Thoracic aorta (tissue), 2 donors: ENCODE measurements at regions not wholly inside any gene's neighbourhood (a gene's known extent, or its start where the extent isn't known, plus 50 kb on each side); places are given as distances from the start of the nearest gene placed in this dataset.

Experiments
- ATAC-seq: fragments of 150-250 bp; one replicate; pipeline ENCODE4 v1.8.0; 2017; ENCODE audit warnings: low read depth; ENCODE audit not compliant: insufficient number of reproducible peaks, low FRiP score
- DNase-seq: peaks from one replicate; pipeline ENCODE4 v3.0.0-alpha.2; 2020; ENCODE audit warnings: low spot score
- H3K27ac ChIP-seq, 2 donors: fragments of 200-600 bp; sonication (generic); 1 replicate in 1 of 2; 2 replicates in 1 of 2; pipeline ENCODE4 v1.5.1; 2016; ENCODE audit warnings: mild to moderate bottlenecking in 2 of 2, moderate library complexity in 2 of 2
- H3K27me3 ChIP-seq: fragments of 200-600 bp; sonication (generic); replicated peaks from 2 replicates; pipeline ENCODE4 v1.6.0; 2016; ENCODE audit warnings: mild to moderate bottlenecking; ENCODE audit not compliant: insufficient read depth
- H3K36me3 ChIP-seq: fragments of 200-600 bp; sonication (generic); one replicate; pipeline ENCODE4 v1.5.1; 2016
- H3K4me1 ChIP-seq, 2 donors: fragments of 200-600 bp; sonication (generic); 1 replicate in 1 of 2; 2 replicates in 1 of 2; pipeline versions ENCODE4 v1.5.1 to v1.6.0; 2016; ENCODE audit warnings: low read depth in 2 of 2, mild to moderate bottlenecking in 1 of 2; ENCODE audit not compliant: control insufficient read depth in 1 of 2
- H3K4me3 ChIP-seq: fragments of 200-600 bp; sonication (generic); 2 replicates; pipeline ENCODE4 v1.5.1; 2016; ENCODE audit warnings: mild to moderate bottlenecking
- H3K9me3 ChIP-seq: fragments of 200-600 bp; sonication (generic); 2 replicates; pipeline ENCODE4 v1.5.1; 2016
- TF ChIP-seq, protein P1 (sequence below): fragments of 200-600 bp; sonication (generic); IDR thresholded peaks from one replicate; pipeline ENCODE4 v1.5.1; 2019; ENCODE audit warnings: antibody characterized with exemption

DNA sequence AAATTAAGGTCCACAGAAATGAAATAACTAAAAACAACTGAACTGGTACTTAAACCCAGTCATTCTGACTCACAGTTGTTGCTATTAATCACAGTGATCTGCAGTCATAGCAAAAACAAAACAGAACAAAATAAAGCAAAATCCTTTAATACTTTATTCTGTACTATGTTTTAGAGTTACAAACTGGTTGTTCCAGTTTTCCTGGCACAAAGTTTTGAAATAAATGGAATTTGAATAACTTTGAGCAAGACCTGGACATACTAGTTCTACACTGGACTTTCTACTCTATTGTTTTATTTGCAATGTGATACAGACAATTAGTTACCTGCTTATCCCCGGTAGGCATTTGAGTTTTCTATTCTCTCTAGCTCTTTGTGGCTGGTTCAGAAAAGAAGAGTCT is 147.9 kb downstream of the DMRT2 start:
- TF ChIP-seq, protein P1, sequence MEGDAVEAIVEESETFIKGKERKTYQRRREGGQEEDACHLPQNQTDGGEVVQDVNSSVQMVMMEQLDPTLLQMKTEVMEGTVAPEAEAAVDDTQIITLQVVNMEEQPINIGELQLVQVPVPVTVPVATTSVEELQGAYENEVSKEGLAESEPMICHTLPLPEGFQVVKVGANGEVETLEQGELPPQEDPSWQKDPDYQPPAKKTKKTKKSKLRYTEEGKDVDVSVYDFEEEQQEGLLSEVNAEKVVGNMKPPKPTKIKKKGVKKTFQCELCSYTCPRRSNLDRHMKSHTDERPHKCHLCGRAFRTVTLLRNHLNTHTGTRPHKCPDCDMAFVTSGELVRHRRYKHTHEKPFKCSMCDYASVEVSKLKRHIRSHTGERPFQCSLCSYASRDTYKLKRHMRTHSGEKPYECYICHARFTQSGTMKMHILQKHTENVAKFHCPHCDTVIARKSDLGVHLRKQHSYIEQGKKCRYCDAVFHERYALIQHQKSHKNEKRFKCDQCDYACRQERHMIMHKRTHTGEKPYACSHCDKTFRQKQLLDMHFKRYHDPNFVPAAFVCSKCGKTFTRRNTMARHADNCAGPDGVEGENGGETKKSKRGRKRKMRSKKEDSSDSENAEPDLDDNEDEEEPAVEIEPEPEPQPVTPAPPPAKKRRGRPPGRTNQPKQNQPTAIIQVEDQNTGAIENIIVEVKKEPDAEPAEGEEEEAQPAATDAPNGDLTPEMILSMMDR, result no peak
- Histone ChIP-seq H3K4me1 (no peaks in the 10 kb centered on the region), H3K9me3 (no peaks in the 10 kb centered on the region), H3K27me3 (no peaks in the 10 kb centered on the region), H3K36me3 (no peaks in the 10 kb centered on the region), H3K27ac (no peak overlapping the region), H3K4me3 (no peak overlapping the region)
- ATAC-seq, result no peak
- DNase-seq, result no peak

DNA sequence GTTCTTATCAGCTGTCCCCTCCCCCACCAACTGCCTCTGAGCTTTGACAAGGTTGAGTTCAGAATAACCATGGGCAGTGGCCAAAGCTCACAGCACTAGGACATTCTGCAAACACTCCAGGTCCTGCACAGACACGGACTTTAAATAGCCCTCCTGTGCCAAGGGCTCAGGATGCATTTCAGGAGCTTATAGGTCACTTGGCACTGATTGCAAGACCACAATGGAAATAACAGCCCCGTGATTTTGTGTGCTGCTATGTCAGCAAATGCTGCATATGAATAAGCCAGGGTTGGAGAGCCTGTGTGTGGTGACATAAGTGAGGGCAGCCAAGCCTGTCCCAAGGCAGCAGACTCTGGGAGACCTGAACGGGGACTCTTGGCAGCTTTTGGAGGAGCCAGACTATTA is 150.7 kb downstream of the DMRT2 start:
- no peak for DNase-seq
- TF ChIP-seq, protein P1, result no peak
- H3K27me3 ChIP-seq, result no peaks in the 10 kb centered on the region
- no peak overlapping the region for H3K27ac ChIP-seq
- no peak for ATAC-seq
- H3K9me3 ChIP-seq, result no peaks in the 10 kb centered on the region
- no peaks in the 10 kb centered on the region for H3K36me3 ChIP-seq
- no peak overlapping the region for H3K4me3 ChIP-seq
- no peaks in the 10 kb centered on the region for H3K4me1 ChIP-seq

DNA sequence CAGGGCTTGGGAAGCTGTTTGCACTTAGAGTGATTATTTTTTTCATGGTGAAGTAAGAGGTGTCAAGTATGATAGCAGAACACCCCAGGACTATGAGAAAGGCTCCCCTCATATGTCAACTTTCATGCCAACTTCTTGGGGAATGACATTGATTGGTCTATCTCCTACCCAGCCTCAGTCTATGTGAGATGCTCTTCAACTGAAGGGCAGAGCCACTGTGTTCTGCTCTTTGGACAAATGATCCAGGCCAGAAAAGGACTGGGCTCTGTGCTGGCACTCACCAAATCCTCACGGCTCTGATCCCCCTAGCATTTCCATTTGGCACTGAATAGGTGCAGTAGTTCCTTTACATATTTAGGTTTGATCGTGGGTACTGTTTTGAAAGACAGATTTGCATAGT is 151.1 kb downstream of the DMRT2 start:
- Histone ChIP-seq H3K4me1 (no peaks in the 10 kb centered on the region), H3K27me3 (no peaks in the 10 kb centered on the region), H3K4me3 (no peak overlapping the region), H3K27ac (no peak overlapping the region), H3K36me3 (no peaks in the 10 kb centered on the region), H3K9me3 (no peaks in the 10 kb centered on the region)
- TF ChIP-seq, protein P1, result no peak
- no peak for DNase-seq
- no peak for ATAC-seq

DNA sequence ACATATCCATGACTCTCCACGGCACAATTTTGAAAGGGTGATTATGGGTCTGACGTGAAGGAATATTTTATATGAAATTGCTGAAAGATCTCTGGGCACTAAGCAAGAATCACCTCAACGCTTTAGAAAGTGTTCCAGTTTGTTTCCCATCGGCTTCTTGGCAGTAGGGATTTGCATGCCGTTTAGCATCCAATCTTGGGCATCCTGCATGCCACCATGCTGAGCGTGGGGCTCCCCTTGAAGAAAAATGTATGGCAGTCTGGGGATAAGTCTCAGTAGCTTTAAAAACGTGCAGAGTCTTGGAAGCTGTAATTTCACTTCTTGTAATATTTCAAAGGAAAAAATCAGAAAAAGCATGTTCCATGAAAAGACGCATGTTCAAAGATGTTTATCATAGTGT is 151.7 kb downstream of the DMRT2 start:
- TF ChIP-seq, protein P1, result no peak
- H3K4me3 ChIP-seq, result no peak overlapping the region
- no peaks in the 10 kb centered on the region for H3K27me3 ChIP-seq
- no peaks in the 10 kb centered on the region for H3K4me1 ChIP-seq
- no peak overlapping the region for H3K27ac ChIP-seq
- ATAC-seq, result no peak
- H3K9me3 ChIP-seq, result no peaks in the 10 kb centered on the region
- DNase-seq, result no peak
- no peaks in the 10 kb centered on the region for H3K36me3 ChIP-seq

DNA sequence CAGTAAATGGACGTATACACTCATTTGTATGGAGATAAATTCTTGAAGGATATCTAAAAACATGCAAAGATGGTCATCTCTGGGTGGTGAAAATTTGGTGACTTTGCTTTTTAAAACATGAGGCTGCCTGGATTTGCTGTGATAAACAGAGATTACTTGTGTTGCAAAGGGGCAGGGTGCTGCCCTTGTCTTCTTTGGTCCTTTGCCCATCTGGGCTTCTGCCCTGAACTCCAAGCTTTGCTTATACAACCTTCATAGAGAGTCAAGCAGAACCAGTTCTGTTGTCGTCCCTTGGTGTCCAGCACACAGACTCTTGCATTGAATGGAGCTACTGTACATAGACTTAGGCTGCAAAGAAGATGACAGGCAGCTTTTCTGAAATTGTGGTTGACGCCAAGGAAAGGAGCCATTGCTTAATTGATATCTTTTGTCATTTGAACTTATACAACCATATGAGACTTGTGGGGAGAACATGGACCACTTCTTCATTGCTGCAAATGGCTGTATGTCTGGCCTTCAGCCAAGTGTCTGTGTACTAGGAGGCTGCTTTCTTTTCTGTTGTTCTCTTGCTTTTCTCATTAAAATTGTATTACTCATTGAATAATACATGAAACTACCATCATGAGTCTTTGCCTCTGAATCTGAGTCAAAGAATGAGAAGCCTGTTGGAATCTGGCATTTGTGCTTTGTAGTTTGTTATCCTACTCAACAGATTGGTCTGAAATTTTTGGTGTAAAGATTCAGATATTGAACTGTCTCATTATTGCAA is 152.5 kb downstream of the DMRT2 start:
- TF ChIP-seq, protein P1, result no peak
- Histone ChIP-seq H3K36me3 (no peaks in the 10 kb centered on the region), H3K27ac (no peak overlapping the region), H3K27me3 (no peaks in the 10 kb centered on the region), H3K4me3 (no peak overlapping the region), H3K4me1 (no peaks in the 10 kb centered on the region), H3K9me3 (no peaks in the 10 kb centered on the region)
- DNase-seq (no peak), ATAC-seq (no peak)
